Smooth muscle cell (in vitro differentiated cells): ENCODE measurements at regions not wholly inside any gene's neighbourhood (a gene's known extent, or its start where the extent isn't known, plus 50 kb on each side); places are given as distances from the start of the nearest gene placed in this dataset.

ENCODE experiments used
- DNase-seq: peaks from one replicate; lab custom pipeline; 2025; ENCODE audit not compliant: unreplicated experiment; lab: John Stamatoyannopoulos, UW
- H2AFZ ChIP-seq: fragments of 200-600 bp; sonication (generic); 2 replicates; pipeline ENCODE4 v1.6.0; 2016; ENCODE audit warnings: antibody characterized with exemption, low read depth, mild to moderate bottlenecking
- H3F3A ChIP-seq: fragments of 200-600 bp; sonication (generic); 2 replicates; pipeline ENCODE4 v1.6.0; 2017; ENCODE audit warnings: antibody characterized with exemption, low read depth
- H3K27ac ChIP-seq: fragments of 200-600 bp; sonication (generic); 2 replicates; pipeline ENCODE4 v1.5.1; 2016; ENCODE audit warnings: low read depth, mild to moderate bottlenecking
- H3K27me3 ChIP-seq: fragments of 200-600 bp; sonication (generic); 2 replicates; pipeline ENCODE4 v1.6.1; 2016; ENCODE audit warnings: low read depth, mild to moderate bottlenecking
- H3K36me3 ChIP-seq: fragments of 200-600 bp; sonication (generic); 2 replicates; pipeline ENCODE4 v1.5.1; 2016; ENCODE audit warnings: low read depth
- H3K4me1 ChIP-seq: fragments of 200-600 bp; sonication (generic); 2 replicates; pipeline ENCODE4 v1.5.1; 2016; ENCODE audit warnings: low read depth
- H3K4me2 ChIP-seq: fragments of 200-600 bp; sonication (generic); 2 replicates; pipeline ENCODE4 v1.6.0; 2016; ENCODE audit warnings: mild to moderate bottlenecking
- H3K4me3 ChIP-seq: fragments of 200-600 bp; sonication (generic); 2 replicates; pipeline ENCODE4 v1.5.1; 2016; ENCODE audit warnings: mild to moderate bottlenecking
- H3K79me2 ChIP-seq: fragments of 200-600 bp; sonication (generic); 2 replicates; pipeline ENCODE4 v1.6.0; 2016; ENCODE audit warnings: low read depth, mild to moderate bottlenecking
- H3K9ac ChIP-seq: fragments of 200-600 bp; sonication (generic); 2 replicates; pipeline ENCODE4 v1.6.0; 2016; ENCODE audit warnings: low read depth
- H3K9me3 ChIP-seq: fragments of 200-600 bp; sonication (generic); replicated peaks from 2 replicates; pipeline ENCODE4 v1.5.1; 2016; ENCODE audit warnings: low read depth
- H4K20me1 ChIP-seq: fragments of 200-600 bp; sonication (generic); 2 replicates; pipeline ENCODE4 v1.6.0; 2016; ENCODE audit warnings: low read depth
- WGBS: methylation state at CpG from one replicate; pipeline ENCODE4 v1.1.7; 2016; ENCODE audit warnings: low lambda C conversion rate; 5-methylcytosine and 5-hydroxymethylcytosine counted together
- TF ChIP-seq, protein P1 (sequence below): fragments of 200-600 bp; sonication (generic); IDR thresholded peaks from 2 replicates; pipeline ENCODE4 v1.5.1; 2017; ENCODE audit warnings: borderline replicate concordance, mild to moderate bottlenecking, antibody characterized with exemption; ENCODE audit not compliant: insufficient read depth, poor library complexity, severe bottlenecking

DNA sequence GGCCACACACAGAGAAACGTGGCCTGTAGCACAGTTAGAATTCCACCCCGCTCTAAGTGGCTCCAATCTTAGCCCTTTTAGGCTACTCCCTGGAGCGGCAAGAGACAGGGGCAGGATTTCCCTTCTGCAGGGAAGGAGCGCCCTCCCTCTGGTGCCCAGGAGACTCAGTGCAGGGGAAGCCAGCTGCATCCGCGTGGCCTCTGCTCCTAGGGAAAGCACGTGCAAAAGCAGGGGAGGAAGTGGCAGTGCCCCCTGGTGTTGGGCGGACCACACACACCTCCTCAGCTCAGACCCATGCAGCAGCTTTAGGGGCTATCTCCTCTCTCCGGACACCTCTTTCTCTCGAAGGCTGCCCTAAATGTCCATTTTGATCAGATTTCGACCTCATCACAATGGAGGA is 50.0 kb downstream of the SPRING1 start:
- Histone ChIP-seq H3F3A (no peaks in the 10 kb centered on the region), H3K79me2 (no peaks in the 10 kb centered on the region), H3K4me1 (peaks cover 8% of the 10 kb centered on the region), H3K27me3 (peaks cover 8% of the 10 kb centered on the region), H3K9me3 (no peaks in the 10 kb centered on the region), H3K27ac (no peak overlapping the region), H4K20me1 (no peaks in the 10 kb centered on the region), H2AFZ (no peak overlapping the region), H3K9ac (no peak overlapping the region), H3K36me3 (no peaks in the 10 kb centered on the region), H3K4me3 (no peak overlapping the region), H3K4me2 (no peak overlapping the region)
- 65% methylated on average over 11 of the region's 11 CpGs for WGBS
- TF ChIP-seq, protein P1, sequence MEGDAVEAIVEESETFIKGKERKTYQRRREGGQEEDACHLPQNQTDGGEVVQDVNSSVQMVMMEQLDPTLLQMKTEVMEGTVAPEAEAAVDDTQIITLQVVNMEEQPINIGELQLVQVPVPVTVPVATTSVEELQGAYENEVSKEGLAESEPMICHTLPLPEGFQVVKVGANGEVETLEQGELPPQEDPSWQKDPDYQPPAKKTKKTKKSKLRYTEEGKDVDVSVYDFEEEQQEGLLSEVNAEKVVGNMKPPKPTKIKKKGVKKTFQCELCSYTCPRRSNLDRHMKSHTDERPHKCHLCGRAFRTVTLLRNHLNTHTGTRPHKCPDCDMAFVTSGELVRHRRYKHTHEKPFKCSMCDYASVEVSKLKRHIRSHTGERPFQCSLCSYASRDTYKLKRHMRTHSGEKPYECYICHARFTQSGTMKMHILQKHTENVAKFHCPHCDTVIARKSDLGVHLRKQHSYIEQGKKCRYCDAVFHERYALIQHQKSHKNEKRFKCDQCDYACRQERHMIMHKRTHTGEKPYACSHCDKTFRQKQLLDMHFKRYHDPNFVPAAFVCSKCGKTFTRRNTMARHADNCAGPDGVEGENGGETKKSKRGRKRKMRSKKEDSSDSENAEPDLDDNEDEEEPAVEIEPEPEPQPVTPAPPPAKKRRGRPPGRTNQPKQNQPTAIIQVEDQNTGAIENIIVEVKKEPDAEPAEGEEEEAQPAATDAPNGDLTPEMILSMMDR = peak; percentile 41
- no peak for DNase-seq

DNA sequence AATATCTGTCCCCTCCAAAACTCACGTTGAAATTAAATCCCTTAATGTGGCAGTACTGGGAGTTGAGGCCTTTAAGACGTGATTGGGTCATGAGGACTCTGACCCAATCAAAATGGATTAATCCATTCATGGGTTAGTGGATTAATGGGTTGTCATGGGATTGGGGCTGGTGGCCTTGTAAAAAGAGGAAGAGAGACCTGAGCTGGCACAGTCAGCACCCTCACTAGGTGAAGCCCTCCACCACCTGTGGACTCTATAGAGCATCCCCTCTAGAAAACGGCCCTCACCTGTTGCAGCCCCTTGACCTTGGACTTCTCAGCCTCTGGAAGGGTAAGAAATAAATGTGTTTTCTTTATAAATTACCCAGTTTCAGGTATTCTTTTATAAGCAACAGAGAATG is 53.0 kb downstream of the SPRING1 start:
- Histone ChIP-seq H3K36me3 (no peaks in the 10 kb centered on the region), H3F3A (no peaks in the 10 kb centered on the region), H3K4me2 (no peak overlapping the region), H4K20me1 (no peaks in the 10 kb centered on the region), H3K9me3 (no peaks in the 10 kb centered on the region), H3K4me3 (no peak overlapping the region), H3K27ac (no peak overlapping the region), H2AFZ (no peak overlapping the region), H3K4me1 (peaks cover 3% of the 10 kb centered on the region), H3K9ac (no peak overlapping the region), H3K79me2 (no peaks in the 10 kb centered on the region), H3K27me3 (no peaks in the 10 kb centered on the region)
- TF ChIP-seq, protein P1 = no peak
- no peak for DNase-seq
- 79% methylated on average over 3 of the region's 3 CpGs for WGBS

DNA sequence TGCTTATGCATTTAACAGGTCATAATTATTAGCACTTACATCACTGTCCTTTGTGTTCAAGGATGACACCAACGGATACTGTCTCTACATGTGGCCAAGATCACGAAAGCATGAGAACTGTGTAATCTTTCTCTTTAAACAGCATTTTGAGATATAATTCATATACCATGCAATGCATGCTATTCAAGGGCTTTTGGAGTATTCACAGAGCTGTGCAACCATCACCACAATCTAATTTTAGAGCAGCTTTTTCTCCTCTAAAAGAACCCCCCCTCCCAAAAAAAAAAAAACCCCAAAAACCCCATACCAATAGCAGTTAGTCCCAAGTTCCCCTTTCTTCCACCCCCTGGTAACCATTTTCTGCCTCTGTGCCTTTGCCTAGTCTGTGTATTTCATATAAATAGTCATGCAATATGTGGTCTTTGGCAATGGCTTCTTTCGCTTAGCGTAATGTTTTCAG is 60.6 kb downstream of the SPRING1 start:
- TF ChIP-seq, protein P1 = no peak

DNA sequence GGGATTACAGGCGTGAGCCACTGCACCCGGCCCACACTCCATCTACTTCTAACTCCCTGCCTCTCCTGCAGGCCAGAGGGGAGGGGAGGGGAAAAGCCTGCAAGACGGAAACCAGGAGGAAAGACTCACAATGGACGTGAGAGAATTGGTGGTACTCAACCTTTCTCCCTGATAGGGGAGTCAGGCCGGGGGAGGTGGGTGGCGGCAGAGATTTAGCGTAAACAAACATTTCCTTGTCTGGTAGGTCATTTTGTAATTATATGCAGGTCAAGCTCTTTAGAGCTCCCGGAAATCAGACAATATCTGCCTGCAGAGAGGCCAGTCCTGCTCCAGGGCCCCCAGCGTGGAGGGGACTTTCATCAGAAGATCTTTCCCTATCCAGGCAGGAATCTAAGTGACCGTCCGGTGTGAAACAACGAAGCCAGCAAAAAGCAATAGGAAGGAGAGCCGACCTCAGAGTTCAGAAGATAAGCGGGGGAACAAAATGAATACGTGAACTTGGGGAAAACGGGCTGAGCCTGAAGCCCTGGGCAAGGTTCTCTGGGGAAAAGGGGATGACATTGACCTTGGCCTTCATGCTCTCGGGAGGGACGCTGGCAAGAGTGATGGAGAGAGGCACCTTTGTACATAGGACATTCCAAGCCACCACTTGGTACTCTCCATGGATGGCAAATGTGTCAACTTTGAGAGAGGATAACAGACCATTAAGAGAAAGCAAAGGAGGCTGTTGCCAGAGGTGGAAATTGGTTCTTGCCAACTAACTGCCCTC is 62.3 kb downstream of the SPRING1 start:
- no peak overlapping the region for H3K4me2 ChIP-seq
- H3K79me2 ChIP-seq = no peaks in the 10 kb centered on the region
- TF ChIP-seq, protein P1 = no peak
- no peaks in the 10 kb centered on the region for H4K20me1 ChIP-seq
- H2AFZ ChIP-seq = no peak overlapping the region
- no peak overlapping the region for H3K9ac ChIP-seq
- no peak for DNase-seq
- H3K27ac ChIP-seq = no peak overlapping the region
- no peaks in the 10 kb centered on the region for H3K36me3 ChIP-seq
- WGBS = 73% methylated on average over 18 of the region's 18 CpGs
- no peaks in the 10 kb centered on the region for H3K4me1 ChIP-seq
- H3K4me3 ChIP-seq = no peak overlapping the region
- peaks cover 7% of the 10 kb centered on the region for H3F3A ChIP-seq
- H3K27me3 ChIP-seq = no peaks in the 10 kb centered on the region
- no peaks in the 10 kb centered on the region for H3K9me3 ChIP-seq

More for the DNA sequence above, 60.6 kb downstream of the SPRING1 start:
- H2AFZ ChIP-seq = no peak overlapping the region
- no peak overlapping the region for H3K4me2 ChIP-seq
- H3K4me1 ChIP-seq = no peaks in the 10 kb centered on the region
- H3K27ac ChIP-seq = no peak overlapping the region
- no peaks in the 10 kb centered on the region for H4K20me1 ChIP-seq
- no peaks in the 10 kb centered on the region for H3K36me3 ChIP-seq
- H3K79me2 ChIP-seq = no peaks in the 10 kb centered on the region
- H3F3A ChIP-seq = peaks cover 7% of the 10 kb centered on the region
- 92% methylated on average over 4 of the region's 4 CpGs for WGBS
- H3K9ac ChIP-seq = no peak overlapping the region
- H3K9me3 ChIP-seq = no peaks in the 10 kb centered on the region
- H3K27me3 ChIP-seq = no peaks in the 10 kb centered on the region
- no peak for DNase-seq
- H3K4me3 ChIP-seq = no peak overlapping the region
